GM23338 (cell line): ENCODE measurements at regions not wholly inside any gene's neighbourhood (a gene's known extent, or its start where the extent isn't known, plus 50 kb on each side); places are given as distances from the start of the nearest gene placed in this dataset.

ENCODE experiments used
- ATAC-seq: fragments of 200-7000 bp; cut with Tn5 transposase; 3 replicates; pipeline ENCODE4 v1.9.1; 2020
- DNase-seq: peaks from one replicate; pipeline ENCODE4 v3.0.0-alpha.2; 2015; ENCODE audit warnings: low spot score
- H2AFZ ChIP-seq: fragments of 200-600 bp; sonication (generic); 2 replicates; pipeline ENCODE4 v1.8.0; 2016; ENCODE audit warnings: antibody characterized with exemption, mild to moderate bottlenecking, moderate library complexity
- H3F3A ChIP-seq: fragments of 200-600 bp; sonication (generic); replicated peaks from 2 replicates; pipeline ENCODE4 v1.8.0; 2017; ENCODE audit warnings: antibody characterized with exemption, mixed run types, low read depth
- H3K27ac ChIP-seq: fragments of 200-600 bp; sonication (generic); 2 replicates; pipeline ENCODE4 v1.6.1; 2016; ENCODE audit warnings: low read depth
- H3K27me3 ChIP-seq: fragments of 200-600 bp; sonication (generic); 2 replicates; pipeline ENCODE4 v1.8.0; 2016; ENCODE audit warnings: mild to moderate bottlenecking, mixed run types, moderate library complexity; ENCODE audit not compliant: insufficient read depth
- H3K36me3 ChIP-seq: fragments of 200-600 bp; sonication (generic); 2 replicates; pipeline ENCODE4 v1.8.0; 2016; ENCODE audit warnings: mild to moderate bottlenecking; ENCODE audit not compliant: insufficient read depth
- H3K4me1 ChIP-seq: fragments of 200-600 bp; sonication (generic); 2 replicates; pipeline ENCODE4 v1.8.0; 2016; ENCODE audit warnings: mild to moderate bottlenecking, moderate library complexity; ENCODE audit not compliant: insufficient read depth
- H3K4me2 ChIP-seq: fragments of 200-600 bp; sonication (generic); 2 replicates; pipeline ENCODE4 v1.7.1; 2017; ENCODE audit warnings: mixed run types
- H3K4me3 ChIP-seq: fragments of 200-600 bp; sonication (generic); 2 replicates; pipeline ENCODE4 v1.6.1; 2016; ENCODE audit warnings: mixed run types
- H3K79me2 ChIP-seq: fragments of 200-600 bp; sonication (generic); replicated peaks from 2 replicates; pipeline ENCODE4 v1.8.0; 2017; ENCODE audit warnings: mild to moderate bottlenecking; ENCODE audit not compliant: insufficient read depth
- H3K9me2 ChIP-seq: fragments of 200-600 bp; sonication (generic); 2 replicates; pipeline ENCODE4 v1.8.0; 2017; ENCODE audit not compliant: insufficient read depth
- H4K20me1 ChIP-seq: fragments of 200-600 bp; sonication (generic); replicated peaks from 2 replicates; pipeline ENCODE4 v1.8.0; 2017; ENCODE audit warnings: mild to moderate bottlenecking; ENCODE audit not compliant: insufficient read depth
- H3K27ac Mint-ChIP-seq: 2 replicates; pipeline ENCODE4 v1.8.0; 2020; ENCODE audit warnings: inconsistent platforms, mild to moderate bottlenecking, moderate library complexity, mixed read lengths
- H3K27me3 Mint-ChIP-seq: 3 replicates; pipeline ENCODE4 v1.8.0; 2022; ENCODE audit warnings: low read depth, mild to moderate bottlenecking, moderate library complexity, mixed read lengths, inconsistent platforms; ENCODE audit not compliant: insufficient read depth, poor library complexity
- H3K36me3 Mint-ChIP-seq: 3 replicates; pipeline ENCODE4 v1.8.0; 2021; ENCODE audit warnings: low read depth, mild to moderate bottlenecking, inconsistent platforms, moderate library complexity, mixed read lengths
- H3K4me1 Mint-ChIP-seq: 3 replicates; pipeline ENCODE4 v1.8.0; 2020; ENCODE audit warnings: mild to moderate bottlenecking, inconsistent platforms, mixed read lengths
- H3K4me3 Mint-ChIP-seq: 3 replicates; pipeline ENCODE4 v1.8.0; 2021; ENCODE audit warnings: moderate library complexity, mild to moderate bottlenecking, inconsistent platforms, mixed read lengths
- H3K9me3 Mint-ChIP-seq: 3 replicates; pipeline ENCODE4 v1.8.0; 2020; ENCODE audit warnings: moderate library complexity, mild to moderate bottlenecking, inconsistent platforms, mixed read lengths
- CREB1 ChIP-seq: fragments of 250-450 bp; sonication (Bioruptor Pico); IDR thresholded peaks from 2 replicates; pipeline ENCODE4 v1.5.0; 2020; ENCODE audit warnings: low read depth, mild to moderate bottlenecking, moderate library complexity
- EZH2 ChIP-seq: fragments of 200-600 bp; sonication (generic); IDR thresholded peaks from one replicate; pipeline ENCODE4 v1.8.0; 2017; ENCODE audit warnings: antibody characterized with exemption, mild to moderate bottlenecking, low read depth; ENCODE audit not compliant: unreplicated experiment
- EZH2phosphoT487 ChIP-seq: fragments of 200-600 bp; sonication (generic); IDR thresholded peaks from one replicate; pipeline ENCODE4 v1.8.1; 2018; ENCODE audit warnings: antibody characterized with exemption; ENCODE audit not compliant: unreplicated experiment
- JUNB ChIP-seq: IDR thresholded peaks from one replicate; pipeline ENCODE4 v1.6.1; 2016; ENCODE audit warnings: antibody characterized with exemption; ENCODE audit not compliant: unreplicated experiment
- NANOG ChIP-seq: IDR thresholded peaks from 2 replicates; pipeline ENCODE4 v1.6.1; 2016; ENCODE audit warnings: antibody characterized with exemption, borderline replicate concordance
- POLR2AphosphoS5 ChIP-seq: IDR thresholded peaks from 2 replicates; pipeline ENCODE4 v1.6.1; 2016; ENCODE audit warnings: antibody characterized with exemption, low read depth
- STAT1 ChIP-seq: IDR thresholded peaks from one replicate; pipeline ENCODE4 v1.6.1; 2016; ENCODE audit warnings: antibody characterized with exemption; ENCODE audit not compliant: unreplicated experiment
- ZNF114 ChIP-seq: fragments of 250-450 bp; sonication (Bioruptor Pico); IDR thresholded peaks from 2 replicates; pipeline ENCODE4 v1.5.0; 2020; ENCODE audit warnings: mild to moderate bottlenecking, moderate library complexity
- ZNF331 ChIP-seq: fragments of 250-450 bp; sonication (Bioruptor Pico); IDR thresholded peaks from 2 replicates; pipeline ENCODE4 v1.5.0; 2020; ENCODE audit warnings: low read depth, mild to moderate bottlenecking, moderate library complexity
- TF ChIP-seq, protein P1 (sequence below): fragments of 250-450 bp; sonication (Bioruptor Pico); IDR thresholded peaks from 2 replicates; pipeline ENCODE4 v1.5.0; 2020; ENCODE audit warnings: mild to moderate bottlenecking, moderate library complexity
- TF ChIP-seq, protein P2 (sequence below), 2 experiments: fragments of 200-600 bp in 1 of 2; sonication (generic) in 1 of 2; conservative IDR thresholded peaks; 2 replicates each; pipeline versions ENCODE4 v1.5.1 to v1.6.1; 2016 to 2017; ENCODE audit warnings: antibody characterized with exemption in 2 of 2, low read depth in 2 of 2, mild to moderate bottlenecking in 2 of 2, moderate library complexity in 1 of 2

DNA sequence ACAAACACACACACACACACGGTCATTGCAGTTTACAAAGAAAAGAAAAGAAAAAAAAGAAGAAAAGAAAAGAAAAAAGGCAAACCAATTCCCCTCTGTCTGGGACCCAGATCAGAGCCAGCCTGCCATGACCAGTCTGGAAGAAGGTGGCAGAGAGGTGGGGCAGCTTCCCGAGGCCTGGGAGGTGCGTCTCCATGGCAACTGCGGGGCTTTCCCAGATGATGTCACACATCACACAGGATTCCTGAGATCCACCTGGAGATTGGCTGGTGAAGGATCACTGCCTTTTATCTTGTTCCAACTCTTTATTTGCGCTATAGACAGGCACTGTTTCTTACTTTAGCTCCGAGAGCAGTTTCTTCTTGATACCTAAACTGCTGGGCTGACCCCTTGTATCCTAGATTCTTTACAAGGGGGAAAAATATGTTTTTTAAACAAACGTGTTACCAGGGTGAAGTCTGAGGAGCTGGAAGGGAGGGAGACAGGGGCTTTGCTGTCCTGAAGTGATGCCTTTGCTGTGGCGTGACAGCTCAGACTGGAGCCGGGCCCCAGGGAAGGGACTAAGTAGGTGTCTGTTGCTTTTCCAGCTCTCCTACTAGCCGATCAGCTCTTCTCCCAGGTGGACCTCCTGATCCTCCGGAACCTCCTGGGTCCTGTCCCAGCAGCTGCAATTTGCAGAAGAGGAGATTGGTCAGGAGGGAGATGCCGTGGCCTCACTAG, 298.5 kb downstream of the KLF6 start:
- peaks cover 13% of the 10 kb centered on the region; the same call in 1 of the 2 replicates for H3K9me2 ChIP-seq

DNA sequence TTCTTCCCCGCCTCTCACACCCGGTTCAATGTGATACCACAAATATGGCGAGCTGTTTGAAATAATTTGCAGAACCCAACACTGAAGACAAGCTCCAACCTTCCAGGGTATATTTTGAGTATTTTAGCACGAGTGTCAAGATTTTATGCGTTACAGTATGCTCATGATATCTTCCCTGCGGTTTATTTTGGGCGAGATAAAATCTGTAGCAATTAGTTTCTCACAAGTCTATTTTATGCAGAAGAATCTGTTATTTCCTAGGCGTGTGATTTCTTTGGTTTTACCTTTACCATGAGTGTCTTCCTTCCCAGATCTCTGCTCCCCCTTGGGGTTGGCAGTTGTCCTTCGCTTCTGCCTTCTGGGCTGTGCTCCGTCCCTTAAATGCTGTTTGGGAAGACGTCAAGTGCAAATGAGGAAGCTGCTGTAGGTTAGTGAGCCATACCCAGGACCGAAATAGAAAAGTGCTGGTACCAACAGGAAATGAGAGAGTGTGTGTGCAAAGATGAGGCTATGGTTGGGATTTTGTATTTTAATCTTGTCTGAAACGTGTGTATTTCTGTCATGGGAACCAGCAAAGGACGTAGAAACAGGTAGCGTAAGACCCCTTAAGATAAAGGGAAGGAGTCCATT, 299.8 kb downstream of the KLF6 start:
- Histone ChIP-seq H2AFZ (peak overlapping the region; percentile 47; the same call in 1 of the 2 replicates), H3F3A (no peaks in the 10 kb centered on the region), H3K4me2 (no peak overlapping the region), H3K27ac (no peak overlapping the region), H3K36me3 (no peaks in the 10 kb centered on the region), H4K20me1 (no peaks in the 10 kb centered on the region), H3K4me3 (no peak overlapping the region), H3K79me2 (no peaks in the 10 kb centered on the region), H3K27me3 (no peaks in the 10 kb centered on the region), H3K4me1 (peaks cover 16% of the 10 kb centered on the region), H3K9me2 (peaks cover 18% of the 10 kb centered on the region; the same call in 1 of the 2 replicates)
- no peaks in the 10 kb centered on the region; the same call in 1 of the 3 replicates for H3K9me3 Mint-ChIP-seq
- no peak for DNase-seq
- no peak for ATAC-seq
- no peak overlapping the region for H3K4me3 Mint-ChIP-seq
- H3K4me1 Mint-ChIP-seq: peaks cover 29% of the 10 kb centered on the region
- H3K27ac Mint-ChIP-seq: no peak overlapping the region
- H3K27me3 Mint-ChIP-seq: peaks cover 6% of the 10 kb centered on the region
- no peaks in the 10 kb centered on the region for H3K36me3 Mint-ChIP-seq
- TF ChIP-seq POLR2AphosphoS5 (no peak), ZNF331 (no peak), NANOG (no peak), CREB1 (CRISPR knock-in tag) (no peak), JUNB (no peak), ZNF114 (no peak), STAT1 (no peak), EZH2 (no peak), EZH2phosphoT487 (no peak)
- TF ChIP-seq, protein P1, sequence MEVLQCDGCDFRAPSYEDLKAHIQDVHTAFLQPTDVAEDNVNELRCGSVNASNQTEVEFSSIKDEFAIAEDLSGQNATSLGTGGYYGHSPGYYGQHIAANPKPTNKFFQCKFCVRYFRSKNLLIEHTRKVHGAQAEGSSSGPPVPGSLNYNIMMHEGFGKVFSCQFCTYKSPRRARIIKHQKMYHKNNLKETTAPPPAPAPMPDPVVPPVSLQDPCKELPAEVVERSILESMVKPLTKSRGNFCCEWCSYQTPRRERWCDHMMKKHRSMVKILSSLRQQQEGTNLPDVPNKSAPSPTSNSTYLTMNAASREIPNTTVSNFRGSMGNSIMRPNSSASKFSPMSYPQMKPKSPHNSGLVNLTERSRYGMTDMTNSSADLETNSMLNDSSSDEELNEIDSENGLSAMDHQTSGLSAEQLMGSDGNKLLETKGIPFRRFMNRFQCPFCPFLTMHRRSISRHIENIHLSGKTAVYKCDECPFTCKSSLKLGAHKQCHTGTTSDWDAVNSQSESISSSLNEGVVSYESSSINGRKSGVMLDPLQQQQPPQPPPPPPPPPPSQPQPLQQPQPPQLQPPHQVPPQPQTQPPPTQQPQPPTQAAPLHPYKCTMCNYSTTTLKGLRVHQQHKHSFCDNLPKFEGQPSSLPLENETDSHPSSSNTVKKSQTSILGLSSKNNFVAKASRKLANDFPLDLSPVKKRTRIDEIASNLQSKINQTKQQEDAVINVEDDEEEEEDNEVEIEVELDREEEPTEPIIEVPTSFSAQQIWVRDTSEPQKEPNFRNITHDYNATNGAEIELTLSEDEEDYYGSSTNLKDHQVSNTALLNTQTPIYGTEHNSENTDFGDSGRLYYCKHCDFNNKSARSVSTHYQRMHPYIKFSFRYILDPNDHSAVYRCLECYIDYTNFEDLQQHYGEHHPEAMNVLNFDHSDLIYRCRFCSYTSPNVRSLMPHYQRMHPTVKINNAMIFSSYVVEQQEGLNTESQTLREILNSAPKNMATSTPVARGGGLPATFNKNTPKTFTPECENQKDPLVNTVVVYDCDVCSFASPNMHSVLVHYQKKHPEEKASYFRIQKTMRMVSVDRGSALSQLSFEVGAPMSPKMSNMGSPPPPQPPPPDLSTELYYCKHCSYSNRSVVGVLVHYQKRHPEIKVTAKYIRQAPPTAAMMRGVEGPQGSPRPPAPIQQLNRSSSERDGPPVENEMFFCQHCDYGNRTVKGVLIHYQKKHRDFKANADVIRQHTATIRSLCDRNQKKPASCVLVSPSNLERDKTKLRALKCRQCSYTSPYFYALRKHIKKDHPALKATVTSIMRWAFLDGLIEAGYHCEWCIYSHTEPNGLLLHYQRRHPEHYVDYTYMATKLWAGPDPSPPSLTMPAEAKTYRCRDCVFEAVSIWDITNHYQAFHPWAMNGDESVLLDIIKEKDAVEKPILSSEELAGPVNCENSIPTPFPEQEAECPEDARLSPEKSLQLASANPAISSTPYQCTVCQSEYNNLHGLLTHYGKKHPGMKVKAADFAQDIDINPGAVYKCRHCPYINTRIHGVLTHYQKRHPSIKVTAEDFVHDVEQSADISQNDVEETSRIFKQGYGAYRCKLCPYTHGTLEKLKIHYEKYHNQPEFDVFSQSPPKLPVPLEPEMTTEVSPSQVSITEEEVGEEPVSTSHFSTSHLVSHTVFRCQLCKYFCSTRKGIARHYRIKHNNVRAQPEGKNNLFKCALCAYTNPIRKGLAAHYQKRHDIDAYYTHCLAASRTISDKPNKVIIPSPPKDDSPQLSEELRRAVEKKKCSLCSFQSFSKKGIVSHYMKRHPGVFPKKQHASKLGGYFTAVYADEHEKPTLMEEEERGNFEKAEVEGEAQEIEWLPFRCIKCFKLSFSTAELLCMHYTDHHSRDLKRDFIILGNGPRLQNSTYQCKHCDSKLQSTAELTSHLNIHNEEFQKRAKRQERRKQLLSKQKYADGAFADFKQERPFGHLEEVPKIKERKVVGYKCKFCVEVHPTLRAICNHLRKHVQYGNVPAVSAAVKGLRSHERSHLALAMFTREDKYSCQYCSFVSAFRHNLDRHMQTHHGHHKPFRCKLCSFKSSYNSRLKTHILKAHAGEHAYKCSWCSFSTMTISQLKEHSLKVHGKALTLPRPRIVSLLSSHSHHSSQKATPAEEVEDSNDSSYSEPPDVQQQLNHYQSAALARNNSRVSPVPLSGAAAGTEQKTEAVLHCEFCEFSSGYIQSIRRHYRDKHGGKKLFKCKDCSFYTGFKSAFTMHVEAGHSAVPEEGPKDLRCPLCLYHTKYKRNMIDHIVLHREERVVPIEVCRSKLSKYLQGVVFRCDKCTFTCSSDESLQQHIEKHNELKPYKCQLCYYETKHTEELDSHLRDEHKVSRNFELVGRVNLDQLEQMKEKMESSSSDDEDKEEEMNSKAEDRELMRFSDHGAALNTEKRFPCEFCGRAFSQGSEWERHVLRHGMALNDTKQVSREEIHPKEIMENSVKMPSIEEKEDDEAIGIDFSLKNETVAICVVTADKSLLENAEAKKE (CRISPR knock-in tag): no peak
- TF ChIP-seq, protein P2, sequence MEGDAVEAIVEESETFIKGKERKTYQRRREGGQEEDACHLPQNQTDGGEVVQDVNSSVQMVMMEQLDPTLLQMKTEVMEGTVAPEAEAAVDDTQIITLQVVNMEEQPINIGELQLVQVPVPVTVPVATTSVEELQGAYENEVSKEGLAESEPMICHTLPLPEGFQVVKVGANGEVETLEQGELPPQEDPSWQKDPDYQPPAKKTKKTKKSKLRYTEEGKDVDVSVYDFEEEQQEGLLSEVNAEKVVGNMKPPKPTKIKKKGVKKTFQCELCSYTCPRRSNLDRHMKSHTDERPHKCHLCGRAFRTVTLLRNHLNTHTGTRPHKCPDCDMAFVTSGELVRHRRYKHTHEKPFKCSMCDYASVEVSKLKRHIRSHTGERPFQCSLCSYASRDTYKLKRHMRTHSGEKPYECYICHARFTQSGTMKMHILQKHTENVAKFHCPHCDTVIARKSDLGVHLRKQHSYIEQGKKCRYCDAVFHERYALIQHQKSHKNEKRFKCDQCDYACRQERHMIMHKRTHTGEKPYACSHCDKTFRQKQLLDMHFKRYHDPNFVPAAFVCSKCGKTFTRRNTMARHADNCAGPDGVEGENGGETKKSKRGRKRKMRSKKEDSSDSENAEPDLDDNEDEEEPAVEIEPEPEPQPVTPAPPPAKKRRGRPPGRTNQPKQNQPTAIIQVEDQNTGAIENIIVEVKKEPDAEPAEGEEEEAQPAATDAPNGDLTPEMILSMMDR (conservative IDR thresholded peaks at IDR 0.05; ENCODE audit: low read depth in 2 of 2): no peak

More for the DNA sequence above, 298.5 kb downstream of the KLF6 start:
- Mint-ChIP-seq H3K4me3 (no peak overlapping the region), H3K27me3 (peaks cover 6% of the 10 kb centered on the region), H3K4me1 (peaks cover 29% of the 10 kb centered on the region), H3K9me3 (no peaks in the 10 kb centered on the region; the same call in 1 of the 3 replicates), H3K36me3 (no peaks in the 10 kb centered on the region), H3K27ac (no peak overlapping the region; the same call in 1 of the 2 replicates)
- DNase-seq: peak; percentile 93
- no peak overlapping the region for H3K27ac ChIP-seq
- no peaks in the 10 kb centered on the region for H3K27me3 ChIP-seq
- ATAC-seq: peak; percentile 95
- H3K79me2 ChIP-seq: no peaks in the 10 kb centered on the region
- H3K4me1 ChIP-seq: peaks cover 16% of the 10 kb centered on the region
- no peaks in the 10 kb centered on the region for H3K36me3 ChIP-seq
- no peak overlapping the region for H3K4me2 ChIP-seq
- no peaks in the 10 kb centered on the region for H4K20me1 ChIP-seq
- TF ChIP-seq CREB1 (CRISPR knock-in tag) (peak; percentile 52; the same call in 1 of the 2 replicates), POLR2AphosphoS5 (no peak)
- no peaks in the 10 kb centered on the region for H3F3A ChIP-seq
- no peak overlapping the region for H2AFZ ChIP-seq
- no peak overlapping the region for H3K4me3 ChIP-seq
